NCI-H2107 treated with DMSO at 0.1 percent for 48 hours (cell line): ENCODE measurements at regions not wholly inside any gene's neighbourhood (a gene's known extent, or its start where the extent isn't known, plus 50 kb on each side); places are given as distances from the start of the nearest gene placed in this dataset.

ENCODE experiments used
- DNase-seq: peaks from one replicate; lab custom pipeline; 2025; ENCODE audit not compliant: unreplicated experiment; lab: John Stamatoyannopoulos, UW

DNA sequence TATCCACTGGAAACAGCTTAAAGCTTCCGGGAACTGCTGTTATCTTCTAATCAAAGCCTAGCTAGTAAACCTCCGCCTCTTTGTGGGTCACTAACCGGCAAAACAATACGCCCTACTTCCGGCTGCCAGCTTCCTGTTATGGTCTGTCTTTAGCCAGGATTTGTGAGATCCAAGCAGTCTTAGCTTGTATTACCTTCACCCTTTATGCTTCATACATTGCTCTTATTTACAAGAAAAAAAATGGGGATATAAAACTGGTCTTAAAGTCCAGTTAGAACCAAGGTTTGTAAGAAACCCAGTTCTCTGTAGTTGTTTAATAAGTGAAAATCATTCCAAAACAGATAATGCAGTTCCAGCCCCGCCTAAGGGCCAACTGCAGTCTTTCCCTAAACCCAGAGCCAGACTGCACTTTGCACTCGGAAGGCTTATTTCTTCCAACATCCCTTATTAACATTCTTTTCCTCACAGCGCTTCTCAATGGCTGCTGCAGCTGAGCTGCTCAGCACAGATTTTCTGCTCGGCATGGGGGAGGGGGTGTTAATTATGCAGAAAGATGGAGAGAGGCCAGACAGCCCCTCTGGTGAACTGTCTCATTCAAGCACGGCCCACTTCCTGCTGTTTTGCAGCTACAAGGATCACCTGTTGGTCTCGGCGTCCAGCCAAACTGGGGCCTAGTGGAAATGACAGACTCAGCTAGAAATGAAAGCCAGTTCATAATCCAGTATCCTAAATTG is 368.4 kb downstream of the KLF12 start:
- DNase-seq = peak; percentile 89

DNA sequence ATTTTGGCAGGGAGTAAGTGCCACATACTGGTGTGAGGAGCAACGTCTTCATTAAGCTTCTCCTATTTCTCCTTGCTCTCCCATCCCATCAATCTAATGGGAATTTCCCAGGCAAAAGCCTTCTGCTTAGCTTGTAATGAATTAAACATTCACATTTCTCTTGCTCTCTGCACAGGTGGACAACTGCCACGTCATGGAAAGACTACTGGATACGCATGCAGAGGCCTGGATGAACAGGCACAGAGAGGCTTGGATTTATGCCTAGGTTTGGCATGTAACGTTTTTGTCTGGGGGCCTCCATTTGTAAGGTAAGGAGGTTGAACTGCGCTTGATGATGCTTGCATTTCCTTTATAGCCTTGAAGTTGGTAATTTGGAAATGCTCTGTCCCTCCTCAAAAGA is 374.8 kb downstream of the KLF12 start:
- DNase-seq = no peak

DNA sequence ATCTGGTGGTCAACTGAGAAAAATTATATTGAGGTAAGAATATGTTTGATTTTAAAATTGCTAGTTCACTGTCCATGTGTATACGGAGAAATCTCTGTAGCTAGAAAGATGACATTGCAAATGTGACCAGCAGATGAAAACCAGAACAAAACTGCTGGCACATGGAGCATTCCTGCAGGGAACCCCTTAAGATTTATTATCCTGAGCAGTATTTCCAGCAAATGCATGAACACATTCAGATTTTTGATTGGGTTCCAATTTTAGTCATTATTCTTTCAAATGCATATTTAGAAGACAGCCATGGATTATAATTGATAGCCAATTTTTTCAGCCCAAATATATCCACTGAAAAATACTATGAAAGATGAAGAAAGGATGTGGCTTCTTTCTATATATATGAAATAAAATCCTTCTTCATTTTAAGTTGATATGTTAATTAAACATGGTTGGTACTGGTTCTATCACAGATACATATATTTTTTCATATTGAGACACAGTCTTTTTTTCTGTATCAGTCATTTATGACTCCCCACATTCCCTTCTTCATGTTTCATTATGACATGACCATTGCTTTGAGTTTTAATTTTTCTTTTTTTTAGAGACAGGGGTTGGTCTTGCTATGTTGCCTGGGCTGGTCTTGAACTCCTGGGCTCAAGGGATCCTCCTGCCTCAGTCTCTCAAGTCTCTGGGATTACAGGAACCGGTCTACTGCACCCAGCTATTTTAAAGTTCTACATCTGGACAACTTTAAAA is 376.5 kb downstream of the KLF12 start:
- DNase-seq = no peak

DNA sequence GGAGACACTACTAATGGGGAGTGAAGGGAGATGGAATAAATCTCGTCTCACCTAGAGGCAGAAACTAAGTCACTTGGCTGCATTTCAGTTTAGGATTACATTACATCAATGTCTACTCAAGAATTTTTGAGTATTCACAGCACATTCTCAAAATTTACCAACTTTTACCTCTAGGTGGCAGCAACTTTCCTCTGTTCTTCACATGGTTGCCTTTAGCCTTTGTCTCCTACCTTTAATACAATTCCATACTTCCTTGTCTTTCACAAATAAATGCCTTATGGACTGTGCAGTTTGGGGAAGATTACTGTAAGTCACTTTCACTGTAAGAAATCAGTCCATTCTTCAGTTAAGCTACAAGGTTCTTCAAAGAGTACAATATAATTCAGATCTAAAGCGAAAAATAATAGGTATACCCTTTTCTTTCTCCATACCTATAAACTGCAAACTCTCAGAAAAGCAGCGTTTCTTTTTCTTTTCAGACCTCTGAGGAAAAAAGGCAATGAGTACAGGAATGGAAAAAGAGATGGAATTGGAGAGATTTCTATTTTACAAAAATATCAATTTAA is 379.4 kb downstream of the KLF12 start:
- peak; percentile 75 for DNase-seq

DNA sequence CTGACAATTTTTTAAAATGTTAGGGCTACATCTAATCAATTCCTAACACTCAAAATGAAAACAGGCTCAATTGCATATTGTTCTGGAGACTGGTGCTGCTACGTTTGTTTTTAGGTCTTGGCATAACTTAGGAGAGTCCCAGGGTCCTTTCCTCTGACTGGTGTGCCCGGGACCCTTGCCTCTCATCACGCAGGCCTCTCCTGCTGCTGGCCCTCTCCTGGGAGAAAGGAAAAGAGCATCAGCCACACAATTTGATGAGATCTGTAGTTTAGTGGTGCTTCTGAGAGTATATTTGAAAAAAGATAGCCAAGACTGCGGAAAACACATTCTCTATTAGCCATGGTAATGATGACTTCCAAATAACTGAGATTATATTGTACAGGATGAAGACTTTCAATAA is 380.0 kb downstream of the KLF12 start:
- no peak for DNase-seq

DNA sequence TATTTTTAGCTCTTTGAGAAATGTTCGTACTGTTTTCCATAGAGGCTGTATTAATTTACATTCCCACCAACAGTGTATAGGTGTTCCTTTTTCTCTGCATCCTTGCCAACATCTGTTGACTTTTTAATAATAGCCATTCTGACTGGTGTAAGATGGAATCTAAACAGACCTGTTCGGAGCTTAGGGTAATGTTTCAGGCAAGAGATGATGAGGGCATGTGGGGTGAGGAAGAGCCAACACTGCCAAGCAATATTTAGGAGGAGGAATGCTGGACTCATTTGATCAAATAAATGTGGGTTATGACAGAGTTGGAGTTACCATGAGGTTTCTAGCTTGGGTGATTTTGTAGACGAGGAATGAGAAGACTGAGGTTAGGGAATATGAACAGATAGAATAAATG is 382.9 kb downstream of the KLF12 start:
- DNase-seq = no peak

DNA sequence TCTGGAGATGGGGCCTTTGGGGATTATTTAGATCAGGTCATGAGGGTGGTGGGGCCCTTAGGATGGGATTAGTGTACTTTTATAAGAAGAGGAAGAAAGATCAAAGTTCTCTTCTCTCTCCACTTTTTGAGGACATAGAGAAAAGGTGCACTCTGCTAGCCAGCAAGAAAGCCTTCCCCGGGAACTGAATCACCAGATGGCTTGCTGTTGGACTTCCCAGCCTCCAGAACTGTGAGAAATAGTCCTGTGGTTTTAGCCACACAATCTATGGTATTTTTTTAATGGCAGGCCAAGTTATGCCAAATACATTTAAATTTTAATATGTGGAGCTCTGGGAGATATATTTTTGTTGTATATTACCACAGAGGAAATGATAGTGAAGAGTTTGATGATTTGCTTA is 385.8 kb downstream of the KLF12 start:
- DNase-seq = no peak

DNA sequence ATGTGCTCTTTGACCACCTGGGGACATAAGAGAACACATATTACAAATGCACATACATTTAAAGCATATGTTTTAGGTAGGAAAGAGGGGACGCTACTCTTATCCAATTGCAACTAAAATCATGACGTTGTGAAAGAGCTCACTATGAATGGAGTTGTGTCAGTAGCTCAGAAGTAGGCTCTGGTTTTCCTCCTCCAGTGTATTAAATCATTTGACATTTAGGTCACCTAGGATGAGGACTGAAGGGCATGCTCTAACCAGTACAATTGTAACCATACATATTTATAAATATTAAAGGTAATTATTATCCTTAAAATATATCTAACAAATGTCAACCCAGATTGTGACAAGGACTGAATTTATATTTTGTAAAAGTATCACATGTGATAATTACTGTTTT is 389.0 kb downstream of the KLF12 start:
- no peak for DNase-seq

DNA sequence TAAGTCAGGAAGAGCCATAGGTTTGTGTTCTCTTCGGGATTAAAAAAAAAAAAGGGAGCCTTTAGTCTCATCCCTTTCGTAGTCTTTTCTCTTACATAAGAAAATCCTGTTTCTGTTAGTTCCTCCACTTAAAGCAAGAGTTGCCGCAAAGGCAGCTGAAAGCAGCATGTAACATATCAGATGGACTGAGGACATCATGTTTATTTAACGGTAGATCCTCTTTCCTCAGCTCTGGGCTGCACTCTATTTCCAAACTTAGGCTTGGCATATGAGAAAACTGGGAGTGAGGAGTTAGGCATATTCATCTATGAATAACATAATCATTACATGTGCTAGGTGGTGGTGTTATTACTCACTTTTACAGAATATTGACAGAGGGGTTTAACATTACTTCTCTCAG is 391.2 kb downstream of the KLF12 start:
- DNase-seq = no peak

DNA sequence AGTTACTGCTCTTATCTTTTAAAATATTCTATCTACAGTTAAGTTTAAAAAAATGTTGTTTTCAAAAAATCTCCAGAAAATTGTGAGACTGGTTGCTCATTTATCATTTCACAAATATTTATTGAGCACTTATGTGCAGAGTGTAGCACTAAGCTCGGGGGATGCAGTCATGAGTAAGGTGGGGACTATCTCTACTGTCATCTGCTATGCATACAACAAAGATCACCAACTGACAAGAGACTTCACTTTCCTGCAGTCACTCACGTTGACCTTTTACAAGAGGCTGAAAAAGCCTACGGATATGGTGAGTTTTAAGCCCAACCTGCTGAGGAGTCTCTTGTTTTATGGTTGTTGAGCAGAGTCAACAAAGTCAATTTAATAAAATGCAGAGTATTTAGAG is 392.5 kb downstream of the KLF12 start:
- no peak for DNase-seq

DNA sequence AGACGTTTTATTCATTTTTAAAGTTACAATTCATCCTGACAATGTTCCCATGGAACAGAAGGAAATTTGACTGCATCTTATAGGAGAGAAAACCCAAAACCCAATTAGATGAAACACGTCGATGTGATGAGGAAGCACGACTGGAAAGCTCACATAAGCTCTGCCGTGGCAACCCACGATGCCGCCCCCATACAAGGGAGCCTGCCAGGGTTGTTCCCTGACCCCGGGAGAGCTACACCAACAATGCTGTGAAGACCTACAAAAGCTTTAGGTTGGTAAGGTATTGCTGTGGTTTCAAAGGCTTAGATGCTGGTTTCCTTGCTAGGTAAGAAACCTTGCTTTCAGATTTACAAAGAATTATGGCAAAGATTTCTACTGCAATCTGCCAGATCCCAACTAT is 393.1 kb downstream of the KLF12 start:
- no peak for DNase-seq

DNA sequence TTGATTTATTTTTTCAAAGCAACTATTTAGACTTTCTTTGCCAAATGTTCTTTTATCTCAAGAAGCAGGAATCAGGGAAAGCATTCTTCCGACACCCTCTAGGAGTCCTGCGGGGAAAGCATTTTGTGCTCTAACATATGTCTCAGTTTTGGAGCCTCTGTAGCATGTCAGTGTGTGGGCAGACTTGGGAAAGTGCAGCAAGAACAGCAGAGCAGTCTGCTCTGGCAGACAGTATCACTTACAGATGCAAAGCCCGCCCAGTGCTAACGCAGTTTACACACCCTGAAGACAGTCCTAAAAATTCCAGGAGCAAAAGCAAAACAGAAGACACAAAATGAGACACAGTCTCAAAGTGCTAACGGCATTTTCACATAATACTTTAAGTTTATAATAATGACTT is 393.5 kb downstream of the KLF12 start:
- DNase-seq = no peak

DNA sequence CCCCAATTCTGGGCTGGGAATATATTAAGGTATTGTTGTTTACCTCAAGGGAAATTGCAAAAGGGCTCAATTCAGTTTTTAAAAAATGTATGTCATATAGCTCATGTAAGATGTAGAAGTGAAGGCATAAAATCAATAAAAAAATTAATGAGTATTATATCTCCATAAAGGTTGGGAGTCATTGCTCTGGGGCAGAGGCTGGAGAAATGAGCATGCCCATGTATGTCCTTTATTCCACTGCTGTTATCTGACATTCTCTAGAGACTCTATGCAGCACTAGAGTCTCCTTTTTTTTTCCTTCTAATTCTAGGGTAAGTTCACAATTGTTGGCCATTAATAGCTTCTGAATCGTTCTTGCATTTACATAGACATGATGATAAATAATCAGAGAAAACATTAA is 394.8 kb downstream of the KLF12 start:
- no peak for DNase-seq

DNA sequence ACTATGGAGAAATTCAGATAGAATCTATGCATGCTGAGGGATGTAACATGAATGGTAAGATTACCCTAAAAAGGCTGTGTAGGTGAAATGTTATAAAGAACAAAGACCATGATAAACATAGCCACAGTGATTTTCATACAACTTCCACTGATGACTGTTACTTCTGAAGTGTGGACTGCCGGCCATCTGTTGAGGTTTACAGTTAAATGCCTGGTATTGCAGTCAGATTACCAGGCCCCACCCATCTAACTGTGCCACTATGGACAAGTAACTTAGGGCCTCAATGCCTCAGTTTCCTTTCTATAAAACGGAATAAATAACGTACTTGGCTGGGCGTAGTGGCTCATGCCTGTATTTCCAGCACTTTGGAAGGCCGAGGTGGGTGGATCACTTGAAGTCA is 395.6 kb downstream of the KLF12 start:
- DNase-seq = no peak

DNA sequence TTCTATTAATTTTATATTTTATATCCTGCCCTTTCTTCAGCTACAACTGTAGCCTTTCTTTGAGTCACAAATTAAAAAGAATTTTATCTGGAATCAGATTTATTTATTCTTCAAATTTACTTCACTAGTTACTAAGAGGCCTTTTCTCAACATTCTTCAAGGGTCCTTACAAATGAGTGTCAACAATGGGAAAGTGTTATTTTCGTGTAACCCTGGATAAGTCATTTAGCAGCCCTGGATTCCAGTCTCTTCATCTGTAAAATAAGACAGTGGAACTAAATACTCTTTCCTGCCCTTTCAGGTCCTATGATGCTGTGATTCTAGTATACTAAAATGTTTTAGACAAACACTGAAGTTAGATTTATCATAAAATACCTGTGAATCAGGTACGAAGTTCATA is 397.0 kb downstream of the KLF12 start:
- no peak for DNase-seq

DNA sequence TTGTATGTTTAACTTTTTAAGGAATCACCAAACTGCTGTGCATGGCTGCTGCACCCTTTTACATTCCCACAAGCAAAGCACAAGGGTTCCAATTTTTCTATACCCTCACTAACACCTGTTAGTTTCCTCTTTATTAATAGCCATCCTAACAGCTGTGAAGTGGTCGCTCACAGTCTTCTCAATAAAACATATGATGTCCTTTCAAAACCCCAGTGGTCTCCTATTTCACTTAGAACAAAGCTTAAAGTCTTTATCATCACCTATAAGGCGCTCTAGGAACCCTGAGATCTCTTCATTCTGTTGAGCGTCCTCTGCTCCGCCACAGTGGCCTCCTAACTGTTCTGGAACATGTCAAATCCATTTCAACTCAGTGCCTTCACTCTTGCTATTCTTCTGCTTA is 400.5 kb downstream of the KLF12 start:
- no peak for DNase-seq

DNA sequence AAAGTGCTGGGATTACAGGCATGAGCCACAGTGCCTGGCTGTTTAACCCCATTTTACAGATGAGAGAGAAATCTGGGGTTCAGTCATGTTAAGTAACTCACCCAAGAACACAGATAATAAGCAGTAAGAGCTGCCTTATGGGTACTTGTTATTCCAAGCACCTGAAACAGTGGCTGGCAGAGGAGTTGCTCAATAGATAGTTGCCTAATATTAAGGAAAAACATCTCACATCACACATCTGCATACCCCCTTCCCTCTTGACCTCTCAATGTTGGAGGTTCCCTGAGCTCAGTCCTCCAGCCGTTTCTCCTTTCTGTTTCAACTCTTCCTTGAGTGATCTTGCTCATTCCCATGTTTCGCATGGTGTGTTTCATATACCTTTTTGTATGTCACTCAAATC is 401.9 kb downstream of the KLF12 start:
- DNase-seq = no peak

DNA sequence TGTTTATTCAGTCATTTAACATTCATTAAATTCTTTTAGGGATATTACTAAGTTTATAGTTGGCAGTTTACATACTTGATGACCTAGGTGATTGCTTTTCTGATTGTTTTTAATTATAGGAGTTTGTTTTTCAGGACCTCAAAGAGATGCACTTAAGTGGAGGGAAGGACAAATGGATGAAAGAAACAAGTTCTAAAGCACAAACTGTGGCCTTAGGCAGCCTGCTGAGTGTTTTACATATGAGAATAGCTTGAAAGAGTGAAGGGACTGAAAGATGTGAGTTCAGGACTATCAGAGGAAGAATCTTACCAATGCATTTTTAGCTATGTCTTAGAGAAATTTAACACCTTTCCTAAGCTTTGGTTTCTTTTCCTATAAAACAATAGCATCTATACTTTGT is 402.6 kb downstream of the KLF12 start:
- no peak for DNase-seq

DNA sequence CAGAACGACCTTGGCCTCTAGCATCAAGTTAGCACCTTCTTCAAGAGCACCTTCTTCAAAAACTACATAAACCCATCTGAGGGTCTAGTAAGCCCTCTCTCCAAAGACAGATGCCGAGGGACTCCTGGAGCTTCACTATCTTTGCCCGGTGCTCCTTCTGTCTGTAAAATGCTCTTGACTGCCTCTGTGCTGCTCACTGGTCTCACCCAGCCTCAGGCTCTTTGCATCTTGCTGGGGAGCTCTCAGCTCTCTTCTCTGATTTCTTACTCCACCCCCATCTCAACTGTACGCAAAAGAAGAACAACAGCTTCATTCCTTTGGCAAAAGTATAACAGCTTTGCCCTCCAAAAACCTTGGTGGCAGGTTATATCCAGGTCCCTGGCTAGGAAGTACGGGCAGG is 404.2 kb downstream of the KLF12 start:
- no peak for DNase-seq

DNA sequence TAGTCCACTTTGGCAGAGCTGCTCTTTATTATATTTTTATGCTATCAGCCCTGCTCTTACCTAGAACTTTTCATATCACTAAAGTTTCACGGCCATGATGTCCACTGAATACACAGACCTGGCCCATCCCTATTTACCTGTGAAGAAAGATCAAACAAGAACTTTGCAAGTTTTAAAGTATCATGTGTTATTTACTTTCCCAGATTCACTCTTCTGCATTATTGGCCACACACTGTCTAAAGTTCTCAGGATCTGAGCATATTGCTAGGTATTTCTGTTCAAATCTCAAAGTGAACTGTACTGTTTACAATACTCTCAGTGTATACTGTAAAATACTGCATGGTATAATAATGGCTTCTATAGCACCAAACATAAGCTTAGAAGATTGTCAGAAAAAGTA is 405.2 kb downstream of the KLF12 start:
- no peak for DNase-seq

DNA sequence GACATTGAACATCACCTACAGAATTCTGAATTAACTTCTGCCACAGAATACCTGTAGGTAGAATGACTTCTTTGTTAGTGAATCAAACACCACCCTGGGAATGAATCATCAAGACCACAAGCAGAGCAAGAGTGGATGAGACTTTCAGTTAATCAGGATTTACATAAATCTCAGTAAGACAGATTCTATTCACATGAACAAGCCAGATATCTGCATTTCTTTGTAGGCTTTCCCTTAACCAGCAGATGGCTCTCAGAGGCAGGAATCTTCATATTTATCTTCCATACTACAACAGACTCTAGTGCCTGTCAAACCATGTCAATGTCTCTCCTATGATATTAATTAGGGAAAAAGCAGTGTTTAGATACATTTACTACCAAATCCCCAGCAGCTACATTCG is 412.1 kb downstream of the KLF12 start:
- DNase-seq = no peak

DNA sequence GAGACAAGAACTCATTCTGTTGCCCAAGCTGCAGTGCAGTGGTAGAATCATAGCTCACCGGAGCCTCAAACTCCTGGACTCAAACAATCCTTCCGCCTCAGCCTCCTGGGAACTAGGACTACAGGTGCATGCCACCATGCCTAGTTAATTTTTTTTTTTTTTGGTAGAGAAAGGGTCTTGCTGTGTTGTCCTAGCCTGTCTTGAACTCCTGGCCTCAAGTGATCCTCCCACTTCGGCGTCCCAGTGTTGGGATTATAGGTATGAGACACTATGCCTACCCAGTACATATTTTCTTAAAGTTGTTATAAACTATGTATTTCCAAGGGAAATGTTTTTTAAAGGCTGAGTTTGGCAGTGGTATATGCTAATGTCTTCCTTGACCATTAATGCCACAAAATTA is 412.6 kb downstream of the KLF12 start:
- DNase-seq = no peak
